Liver (tissue), 3 donors: ENCODE measurements at regions not wholly inside any gene's neighbourhood (a gene's known extent, or its start where the extent isn't known, plus 50 kb on each side); places are given as distances from the start of the nearest gene placed in this dataset.

ENCODE experiments used
- CTCF ChIP-seq: fragments of 150-350 bp; IDR thresholded peaks from 2 replicates; pipeline ENCODE4 v1.5.1; 2017; ENCODE audit warnings: improper control_type of control experiment, low read depth, low read length; ENCODE audit not compliant: missing input control
- EGR1 ChIP-seq, 2 donors: IDR thresholded peaks; 2 replicates each; pipeline ENCODE4 v1.6.1; 2016 to 2018; ENCODE audit warnings: antibody characterized with exemption in 2 of 2, low read depth in 2 of 2
- SP1 ChIP-seq: IDR thresholded peaks from 2 replicates; pipeline ENCODE4 v1.6.1; 2018; ENCODE audit warnings: antibody characterized with exemption, mild to moderate bottlenecking
- TAF1 ChIP-seq: conservative IDR thresholded peaks from 2 replicates; pipeline ENCODE4 v1.6.1; 2016; ENCODE audit warnings: antibody characterized with exemption, mild to moderate bottlenecking
- YY1 ChIP-seq: IDR thresholded peaks from 2 replicates; pipeline ENCODE4 v1.6.1; 2016; ENCODE audit warnings: antibody characterized with exemption, mild to moderate bottlenecking
- TF ChIP-seq, protein P1 (sequence below): IDR thresholded peaks from 2 replicates; pipeline ENCODE4 v1.6.1; 2016; ENCODE audit warnings: antibody characterized with exemption
- donor health status: healthy.
- donor health status: healthy.

DNA sequence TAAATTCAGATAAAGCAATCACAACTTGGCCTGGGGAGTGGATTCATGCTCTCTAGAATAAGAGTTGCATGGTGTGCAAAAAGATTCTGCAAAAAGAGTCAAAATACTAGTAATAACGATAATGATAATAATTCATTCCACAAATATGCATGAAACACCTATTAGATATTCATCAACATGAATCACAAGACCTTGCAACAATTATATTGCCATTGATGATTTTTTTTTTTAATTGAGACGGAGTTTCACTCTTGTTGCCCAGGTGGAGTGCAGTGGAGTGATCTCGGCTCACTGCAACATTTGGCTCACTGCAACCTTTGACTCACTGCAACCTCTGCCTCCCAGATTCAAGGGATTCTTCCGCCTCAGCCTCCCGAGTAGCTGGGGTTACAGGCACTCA, 109.2 kb upstream of the FLRT2 start:
- TF ChIP-seq TAF1 (no peak), CTCF (no peak), SP1 (no peak), YY1 (no peak), EGR1 (IDR thresholded peaks at IDR 0.05; ENCODE audit: low read depth in 2 of 2) (no peak)
- TF ChIP-seq, protein P1, sequence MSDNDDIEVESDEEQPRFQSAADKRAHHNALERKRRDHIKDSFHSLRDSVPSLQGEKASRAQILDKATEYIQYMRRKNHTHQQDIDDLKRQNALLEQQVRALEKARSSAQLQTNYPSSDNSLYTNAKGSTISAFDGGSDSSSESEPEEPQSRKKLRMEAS, result no peak
